Gastrocnemius medialis (tissue), 4 donors: ENCODE measurements at regions not wholly inside any gene's neighbourhood (a gene's known extent, or its start where the extent isn't known, plus 50 kb on each side); places are given as distances from the start of the nearest gene placed in this dataset.

Experiments used
- ATAC-seq, 2 donors: fragments of 150-250 bp; one replicate each; pipeline ENCODE4 v1.9.1; 2016
- DNase-seq, 2 donors: peaks; one replicate each; pipeline ENCODE4 v3.0.0-alpha.2; 2019
- H3K27ac ChIP-seq, 4 donors: fragments of 200-600 bp; sonication (generic); 1 replicate in 1 of 4; 2 replicates in 3 of 4; pipeline ENCODE4 v1.5.1; 2016 to 2018; ENCODE audit warnings: mild to moderate bottlenecking in 2 of 4, moderate library complexity in 1 of 4
- H3K27me3 ChIP-seq, 3 donors: fragments of 200-600 bp; sonication (generic) in 2 of 3; 1 replicate in 1 of 3; 2 replicates in 2 of 3; pipeline versions ENCODE4 v1.5.1 to v1.6.0; 2016 to 2019; ENCODE audit warnings: mild to moderate bottlenecking in 1 of 3, moderate library complexity in 1 of 3
- H3K36me3 ChIP-seq, 2 donors: fragments of 200-600 bp; sonication (generic) in 1 of 2; one replicate each; pipeline ENCODE4 v1.5.1; 2017 to 2018
- H3K4me1 ChIP-seq, 2 donors: fragments of 200-600 bp; sonication (generic) in 1 of 2; one replicate each; pipeline ENCODE4 v1.5.1; 2016 to 2017; ENCODE audit warnings: mild to moderate bottlenecking in 2 of 2
- H3K4me3 ChIP-seq, 4 donors: fragments of 200-600 bp; sonication (generic) in 3 of 4; 1 replicate in 1 of 4; 2 replicates in 3 of 4; pipeline ENCODE4 v1.5.1; 2016 to 2019; ENCODE audit warnings: mild to moderate bottlenecking in 2 of 4
- H3K9me3 ChIP-seq, 3 donors: fragments of 200-600 bp; sonication (generic) in 2 of 3; 1 replicate in 1 of 3; 2 replicates in 2 of 3; pipeline ENCODE4 v1.5.1; 2016 to 2019
- POLR2A ChIP-seq, 2 donors: fragments of 450-650 bp; IDR thresholded peaks; one replicate each; pipeline ENCODE4 v1.6.1; 2017; ENCODE audit warnings: antibody characterized with exemption in 2 of 2, mild to moderate bottlenecking in 2 of 2, moderate library complexity in 2 of 2
- in situ Hi-C, 4 donors: fragments of 200-750 bp; cut with MboI; loops; one replicate each; pipeline versions ENCODE4 v1.15.0 to v1.8.0; 2017; ENCODE audit warnings: low sequenced_read_pairs in 4 of 4
- intact Hi-C: fragments of 100-400 bp; cut with DNase I; formaldehyde crosslinking; loops from one replicate; pipeline ENCODE4 v1.15.1; 2023; ENCODE audit warnings: low total_unique reads
- TF ChIP-seq, protein P1 (sequence below), 5 experiments: fragments of 450-650 bp in 3 of 5; fragments of 200-600 bp in 2 of 5; sonication (generic) in 2 of 5; IDR thresholded peaks in 4 of 5; conservative IDR thresholded peaks in 1 of 5; 1 replicate in 4 of 5; 2 replicates in 1 of 5; pipeline ENCODE4 v1.5.1; 2016 to 2019; ENCODE audit warnings: antibody characterized with exemption in 5 of 5, mild to moderate bottlenecking in 3 of 5, moderate library complexity in 3 of 5

DNA sequence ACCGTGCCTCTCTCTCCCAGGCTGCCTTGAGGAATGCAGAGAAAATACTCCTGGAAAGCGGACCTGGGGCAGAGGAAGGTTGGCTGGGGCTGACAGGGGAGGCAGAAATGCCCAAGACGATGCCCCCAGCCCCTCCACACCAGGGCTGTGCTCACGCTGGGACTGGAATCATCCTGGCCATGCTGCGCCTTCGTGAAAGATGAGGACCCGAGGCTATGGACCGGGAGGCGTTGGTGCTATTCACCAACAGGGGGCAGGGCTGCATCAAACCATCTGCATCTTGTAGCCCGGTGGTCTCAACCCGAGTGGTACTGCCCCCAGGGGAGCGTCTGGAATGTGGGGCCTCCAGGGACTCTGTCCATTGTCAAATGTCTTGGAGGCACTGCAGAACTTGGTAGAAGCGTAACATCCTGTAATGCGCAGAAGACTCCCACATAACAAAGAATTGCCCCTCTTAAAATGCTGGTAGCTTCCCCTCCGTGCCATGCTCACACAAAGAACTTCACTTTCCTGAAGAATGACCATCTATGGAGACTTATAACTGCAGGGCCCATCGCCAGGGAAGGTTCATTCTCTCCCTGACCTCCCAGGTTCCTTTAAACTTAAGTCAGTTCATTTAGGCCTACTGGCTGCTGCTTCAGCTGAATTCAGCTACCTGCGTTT, 251.2 kb downstream of the RRAGC start:
- DNase-seq (no peak), ATAC-seq (no peak)
- no peak for TF ChIP-seq POLR2A (IDR thresholded peaks at IDR 0.05)
- TF ChIP-seq, protein P1, sequence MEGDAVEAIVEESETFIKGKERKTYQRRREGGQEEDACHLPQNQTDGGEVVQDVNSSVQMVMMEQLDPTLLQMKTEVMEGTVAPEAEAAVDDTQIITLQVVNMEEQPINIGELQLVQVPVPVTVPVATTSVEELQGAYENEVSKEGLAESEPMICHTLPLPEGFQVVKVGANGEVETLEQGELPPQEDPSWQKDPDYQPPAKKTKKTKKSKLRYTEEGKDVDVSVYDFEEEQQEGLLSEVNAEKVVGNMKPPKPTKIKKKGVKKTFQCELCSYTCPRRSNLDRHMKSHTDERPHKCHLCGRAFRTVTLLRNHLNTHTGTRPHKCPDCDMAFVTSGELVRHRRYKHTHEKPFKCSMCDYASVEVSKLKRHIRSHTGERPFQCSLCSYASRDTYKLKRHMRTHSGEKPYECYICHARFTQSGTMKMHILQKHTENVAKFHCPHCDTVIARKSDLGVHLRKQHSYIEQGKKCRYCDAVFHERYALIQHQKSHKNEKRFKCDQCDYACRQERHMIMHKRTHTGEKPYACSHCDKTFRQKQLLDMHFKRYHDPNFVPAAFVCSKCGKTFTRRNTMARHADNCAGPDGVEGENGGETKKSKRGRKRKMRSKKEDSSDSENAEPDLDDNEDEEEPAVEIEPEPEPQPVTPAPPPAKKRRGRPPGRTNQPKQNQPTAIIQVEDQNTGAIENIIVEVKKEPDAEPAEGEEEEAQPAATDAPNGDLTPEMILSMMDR (IDR thresholded peaks at IDR 0.05 in 4 of 5, conservative IDR thresholded peaks at IDR 0.05 in 1 of 5) = no peak
- no peaks in the 10 kb centered on the region for H3K4me1 ChIP-seq
- no peak overlapping the region for H3K27ac ChIP-seq
- no peaks in the 10 kb centered on the region for H3K9me3 ChIP-seq
- in situ Hi-C loops (no loop called here), intact Hi-C loops (no loop called here)
- H3K36me3 ChIP-seq = no peaks in the 10 kb centered on the region
- no peak overlapping the region for H3K4me3 ChIP-seq
- peaks cover 3 to 13% (median 5%) of the 10 kb centered on the region in 3 donors for H3K27me3 ChIP-seq

DNA sequence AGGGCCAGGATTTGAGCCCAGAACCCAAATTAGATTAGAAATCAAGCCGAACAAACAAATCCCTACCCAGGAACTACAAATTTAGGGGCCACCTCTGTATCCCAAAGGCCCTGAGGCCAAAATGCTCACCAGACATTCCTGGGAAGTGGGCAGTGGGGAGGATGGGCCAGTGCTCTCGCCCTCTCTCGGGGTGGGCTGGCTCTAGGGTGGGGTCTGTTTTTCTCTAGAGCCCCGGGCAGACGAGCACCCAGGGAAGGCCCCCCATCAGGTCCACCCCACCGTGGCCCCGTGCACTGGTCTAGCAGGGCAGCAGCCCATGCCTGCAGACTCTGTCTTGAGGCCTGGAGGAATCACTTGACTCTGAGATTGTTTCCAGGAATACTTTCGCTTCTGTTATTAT, 252.0 kb downstream of the RRAGC start:
- Histone ChIP-seq H3K9me3 (no peaks in the 10 kb centered on the region), H3K27me3 (peaks cover 0 to 9% (median 0%) of the 10 kb centered on the region in 3 donors), H3K27ac (no peak overlapping the region), H3K4me1 (no peaks in the 10 kb centered on the region), H3K4me3 (no peak overlapping the region), H3K36me3 (no peaks in the 10 kb centered on the region)
- TF ChIP-seq, protein P1 (IDR thresholded peaks at IDR 0.05 in 4 of 5, conservative IDR thresholded peaks at IDR 0.05 in 1 of 5) = no peak
- TF ChIP-seq POLR2A (IDR thresholded peaks at IDR 0.05) = no peak
- in situ Hi-C loops (no loop called here), intact Hi-C loops (no loop called here)
- DNase-seq = no peak
- no peak for ATAC-seq

DNA sequence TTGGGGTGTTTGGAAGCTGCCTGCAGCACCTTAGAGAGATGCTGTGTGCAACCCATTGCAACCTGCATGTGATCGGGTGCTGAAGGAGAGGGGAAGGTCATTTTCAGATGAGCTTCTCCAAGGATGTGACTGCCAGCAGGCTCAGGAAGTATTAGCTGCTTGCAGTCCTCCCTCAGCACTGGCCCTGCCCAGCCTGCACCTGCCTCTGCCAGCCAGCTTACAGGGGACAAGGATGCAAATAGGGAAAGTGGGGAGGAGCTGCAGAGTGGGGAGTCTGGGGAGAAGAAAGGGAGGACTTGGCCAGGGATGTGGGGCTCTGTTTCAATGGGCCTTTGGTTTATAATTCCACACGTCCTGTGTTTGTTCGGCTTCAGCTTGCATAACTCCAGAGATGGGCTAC, 254.5 kb downstream of the RRAGC start:
- in situ Hi-C loops = no loop called here
- Histone ChIP-seq H3K9me3 (no peaks in the 10 kb centered on the region), H3K27me3 (peaks cover 0 to 7% (median 0%) of the 10 kb centered on the region in 3 donors), H3K36me3 (no peaks in the 10 kb centered on the region), H3K4me1 (no peaks in the 10 kb centered on the region), H3K27ac (no peak overlapping the region), H3K4me3 (no peak overlapping the region)
- no peak for DNase-seq
- no peak for TF ChIP-seq POLR2A (IDR thresholded peaks at IDR 0.05)
- TF ChIP-seq, protein P1 (IDR thresholded peaks at IDR 0.05 in 4 of 5, conservative IDR thresholded peaks at IDR 0.05 in 1 of 5) = no peak
- no peak for ATAC-seq
- intact Hi-C loops = no loop called here

DNA sequence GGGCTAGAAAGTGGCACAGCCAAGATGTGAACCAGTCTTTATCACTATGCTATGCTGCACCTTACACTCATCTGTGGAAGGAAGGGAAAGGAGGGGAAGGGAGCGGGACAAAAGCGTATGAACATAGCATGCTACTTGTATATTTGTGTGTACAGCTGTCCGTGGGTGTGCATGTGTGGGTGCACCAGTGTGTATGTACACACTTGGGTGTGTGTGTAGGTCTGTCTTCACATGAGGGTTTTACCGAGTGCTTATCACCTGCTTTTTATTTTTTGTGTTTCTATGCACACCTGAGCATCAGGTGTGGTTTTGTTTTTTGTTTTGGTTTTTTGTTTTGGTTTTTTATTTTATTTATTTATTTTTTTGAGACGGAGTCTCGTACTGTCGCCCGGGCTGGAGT, 255.7 kb downstream of the RRAGC start:
- Histone ChIP-seq H3K27ac (no peak overlapping the region), H3K4me3 (no peak overlapping the region), H3K9me3 (no peaks in the 10 kb centered on the region), H3K4me1 (no peaks in the 10 kb centered on the region), H3K36me3 (no peaks in the 10 kb centered on the region), H3K27me3 (peaks cover 0 to 3% (median 0%) of the 10 kb centered on the region in 3 donors)
- ATAC-seq = no peak
- DNase-seq = no peak
- intact Hi-C loops (no loop called here), in situ Hi-C loops (no loop called here)
- TF ChIP-seq POLR2A (IDR thresholded peaks at IDR 0.05) = no peak
- TF ChIP-seq, protein P1 (IDR thresholded peaks at IDR 0.05 in 4 of 5, conservative IDR thresholded peaks at IDR 0.05 in 1 of 5) = no peak

DNA sequence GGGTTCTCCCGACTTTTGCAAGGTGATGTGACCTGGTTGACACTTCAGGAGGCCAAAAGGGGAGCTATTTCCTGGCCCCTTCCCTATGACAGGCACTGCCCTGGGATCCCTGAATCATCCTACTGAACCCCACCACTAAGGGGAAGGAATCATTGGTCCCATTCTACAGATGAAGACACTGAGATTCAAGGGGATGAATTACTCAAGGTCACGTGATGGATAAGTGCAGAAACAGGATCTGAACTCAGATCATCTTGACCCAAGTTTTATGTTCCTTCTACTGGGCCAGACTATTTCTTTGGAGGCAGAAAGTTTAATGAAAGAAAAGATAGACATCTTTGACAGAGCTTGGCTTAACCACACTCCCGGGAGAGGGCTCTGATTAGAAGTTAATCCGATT, 258.7 kb downstream of the RRAGC start:
- Histone ChIP-seq H3K36me3 (no peaks in the 10 kb centered on the region), H3K9me3 (no peaks in the 10 kb centered on the region), H3K4me3 (no peak overlapping the region), H3K4me1 (no peaks in the 10 kb centered on the region), H3K27me3 (peaks cover 0 to 2% (median 0%) of the 10 kb centered on the region in 3 donors), H3K27ac (no peak overlapping the region)
- TF ChIP-seq POLR2A (IDR thresholded peaks at IDR 0.05) = no peak
- ATAC-seq (no peak), DNase-seq (no peak)
- intact Hi-C loops (no loop called here), in situ Hi-C loops (no loop called here)
